Ishikawa (cell line): ENCODE measurements at regions not wholly inside any gene's neighbourhood (a gene's known extent, or its start where the extent isn't known, plus 50 kb on each side); places are given as distances from the start of the nearest gene placed in this dataset.

Source experiments
- CEBPB ChIP-seq: IDR thresholded peaks from 2 replicates; pipeline ENCODE4 v1.6.1; 2012
- CREB1 ChIP-seq: IDR thresholded peaks from 2 replicates; pipeline ENCODE4 v1.6.1; 2012; ENCODE audit warnings: low read depth
- EGR1 ChIP-seq: IDR thresholded peaks from 2 replicates; pipeline ENCODE4 v1.6.1; 2012
- EP300 ChIP-seq: IDR thresholded peaks from 2 replicates; pipeline ENCODE4 v1.6.1; 2012; ENCODE audit warnings: borderline replicate concordance
- FOXM1 ChIP-seq: IDR thresholded peaks from 2 replicates; pipeline ENCODE4 v1.6.1; 2012; ENCODE audit warnings: low read depth, borderline replicate concordance
- NFIC ChIP-seq: IDR thresholded peaks from 2 replicates; pipeline ENCODE4 v1.6.1; 2012
- RAD21 ChIP-seq: IDR thresholded peaks from 2 replicates; pipeline ENCODE4 v1.6.1; 2012; ENCODE audit warnings: low read depth
- TAF1 ChIP-seq: IDR thresholded peaks from 2 replicates; pipeline ENCODE4 v1.6.1; 2012; ENCODE audit warnings: low read depth, mild to moderate bottlenecking
- TCF12 ChIP-seq: IDR thresholded peaks from 2 replicates; pipeline ENCODE4 v1.6.1; 2012; ENCODE audit warnings: low read depth
- TEAD4 ChIP-seq: IDR thresholded peaks from 2 replicates; pipeline ENCODE4 v1.6.1; 2012
- YY1 ChIP-seq: IDR thresholded peaks from 2 replicates; pipeline ENCODE4 v1.6.1; 2012; ENCODE audit warnings: low read depth
- ZBTB7A ChIP-seq: IDR thresholded peaks from 2 replicates; pipeline ENCODE4 v1.6.1; 2012; ENCODE audit warnings: low read depth
- TF ChIP-seq, protein P1 (sequence below): IDR thresholded peaks from 2 replicates; pipeline ENCODE4 v1.6.1; 2012; ENCODE audit warnings: low read depth, mild to moderate bottlenecking
- TF ChIP-seq, protein P2 (sequence below): IDR thresholded peaks from 2 replicates; pipeline ENCODE4 v1.6.1; 2012
- TF ChIP-seq, protein P3 (sequence below): IDR thresholded peaks from 2 replicates; pipeline ENCODE4 v1.6.1; 2012

DNA sequence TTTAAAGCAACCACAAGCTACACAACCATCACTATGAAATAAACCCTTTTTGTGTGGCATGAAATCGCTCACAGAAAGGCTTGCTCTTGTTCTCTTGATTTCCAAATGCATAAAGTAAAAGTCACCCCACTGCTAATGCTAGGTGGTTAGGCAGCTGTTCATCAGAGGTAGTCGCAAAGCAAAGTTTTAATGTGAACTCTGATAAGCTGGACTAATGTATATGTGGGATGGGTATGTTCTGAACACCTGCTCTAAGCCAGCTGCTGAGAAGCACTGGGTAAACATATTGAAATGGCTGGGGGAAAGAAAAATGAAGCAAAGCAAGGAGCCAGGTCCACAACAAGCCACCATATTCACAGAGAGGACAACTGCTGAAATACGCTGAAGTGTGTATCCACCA is 142.3 kb downstream of the KLF12 start:
- TF ChIP-seq, protein P1, sequence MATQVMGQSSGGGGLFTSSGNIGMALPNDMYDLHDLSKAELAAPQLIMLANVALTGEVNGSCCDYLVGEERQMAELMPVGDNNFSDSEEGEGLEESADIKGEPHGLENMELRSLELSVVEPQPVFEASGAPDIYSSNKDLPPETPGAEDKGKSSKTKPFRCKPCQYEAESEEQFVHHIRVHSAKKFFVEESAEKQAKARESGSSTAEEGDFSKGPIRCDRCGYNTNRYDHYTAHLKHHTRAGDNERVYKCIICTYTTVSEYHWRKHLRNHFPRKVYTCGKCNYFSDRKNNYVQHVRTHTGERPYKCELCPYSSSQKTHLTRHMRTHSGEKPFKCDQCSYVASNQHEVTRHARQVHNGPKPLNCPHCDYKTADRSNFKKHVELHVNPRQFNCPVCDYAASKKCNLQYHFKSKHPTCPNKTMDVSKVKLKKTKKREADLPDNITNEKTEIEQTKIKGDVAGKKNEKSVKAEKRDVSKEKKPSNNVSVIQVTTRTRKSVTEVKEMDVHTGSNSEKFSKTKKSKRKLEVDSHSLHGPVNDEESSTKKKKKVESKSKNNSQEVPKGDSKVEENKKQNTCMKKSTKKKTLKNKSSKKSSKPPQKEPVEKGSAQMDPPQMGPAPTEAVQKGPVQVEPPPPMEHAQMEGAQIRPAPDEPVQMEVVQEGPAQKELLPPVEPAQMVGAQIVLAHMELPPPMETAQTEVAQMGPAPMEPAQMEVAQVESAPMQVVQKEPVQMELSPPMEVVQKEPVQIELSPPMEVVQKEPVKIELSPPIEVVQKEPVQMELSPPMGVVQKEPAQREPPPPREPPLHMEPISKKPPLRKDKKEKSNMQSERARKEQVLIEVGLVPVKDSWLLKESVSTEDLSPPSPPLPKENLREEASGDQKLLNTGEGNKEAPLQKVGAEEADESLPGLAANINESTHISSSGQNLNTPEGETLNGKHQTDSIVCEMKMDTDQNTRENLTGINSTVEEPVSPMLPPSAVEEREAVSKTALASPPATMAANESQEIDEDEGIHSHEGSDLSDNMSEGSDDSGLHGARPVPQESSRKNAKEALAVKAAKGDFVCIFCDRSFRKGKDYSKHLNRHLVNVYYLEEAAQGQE = no peak
- no peak for TF ChIP-seq ZBTB7A
- no peak for TF ChIP-seq RAD21
- no peak for TF ChIP-seq CREB1
- TF ChIP-seq EP300 = no peak
- no peak for TF ChIP-seq CEBPB
- TF ChIP-seq, protein P2, sequence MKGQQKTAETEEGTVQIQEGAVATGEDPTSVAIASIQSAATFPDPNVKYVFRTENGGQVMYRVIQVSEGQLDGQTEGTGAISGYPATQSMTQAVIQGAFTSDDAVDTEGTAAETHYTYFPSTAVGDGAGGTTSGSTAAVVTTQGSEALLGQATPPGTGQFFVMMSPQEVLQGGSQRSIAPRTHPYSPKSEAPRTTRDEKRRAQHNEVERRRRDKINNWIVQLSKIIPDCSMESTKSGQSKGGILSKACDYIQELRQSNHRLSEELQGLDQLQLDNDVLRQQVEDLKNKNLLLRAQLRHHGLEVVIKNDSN = no peak
- TF ChIP-seq YY1 = no peak
- TF ChIP-seq TAF1 = no peak
- no peak for TF ChIP-seq TEAD4
- TF ChIP-seq TCF12 = no peak
- TF ChIP-seq FOXM1 = no peak
- TF ChIP-seq EGR1 = no peak
- no peak for TF ChIP-seq NFIC

DNA sequence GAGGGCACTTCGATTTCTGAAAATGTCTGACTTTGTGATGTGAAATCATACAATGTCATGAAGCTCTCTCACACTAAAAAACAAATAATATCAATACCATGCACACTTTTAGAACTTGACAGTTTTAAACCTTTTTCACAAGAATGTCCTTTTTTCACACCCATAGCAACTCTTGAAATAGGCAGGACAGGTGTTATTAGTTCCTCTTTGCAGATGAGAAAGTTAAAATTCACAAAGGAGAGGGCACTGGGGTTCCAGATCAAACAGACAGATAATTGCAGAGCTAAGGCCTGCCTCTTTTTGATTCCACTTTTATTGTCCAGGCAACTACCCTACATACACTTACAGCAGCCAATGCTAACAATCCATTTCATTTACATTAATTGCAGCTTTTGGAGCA is 142.8 kb downstream of the KLF12 start:
- no peak for TF ChIP-seq TEAD4
- TF ChIP-seq TCF12 = no peak
- TF ChIP-seq, protein P3, sequence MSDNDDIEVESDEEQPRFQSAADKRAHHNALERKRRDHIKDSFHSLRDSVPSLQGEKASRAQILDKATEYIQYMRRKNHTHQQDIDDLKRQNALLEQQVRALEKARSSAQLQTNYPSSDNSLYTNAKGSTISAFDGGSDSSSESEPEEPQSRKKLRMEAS = no peak
- no peak for TF ChIP-seq EP300
- no peak for TF ChIP-seq TAF1
- TF ChIP-seq YY1 = no peak
- TF ChIP-seq CEBPB = no peak
- no peak for TF ChIP-seq ZBTB7A
- TF ChIP-seq RAD21 = no peak
- no peak for TF ChIP-seq CREB1
- no peak for TF ChIP-seq EGR1
- TF ChIP-seq FOXM1 = no peak
- TF ChIP-seq NFIC = no peak

DNA sequence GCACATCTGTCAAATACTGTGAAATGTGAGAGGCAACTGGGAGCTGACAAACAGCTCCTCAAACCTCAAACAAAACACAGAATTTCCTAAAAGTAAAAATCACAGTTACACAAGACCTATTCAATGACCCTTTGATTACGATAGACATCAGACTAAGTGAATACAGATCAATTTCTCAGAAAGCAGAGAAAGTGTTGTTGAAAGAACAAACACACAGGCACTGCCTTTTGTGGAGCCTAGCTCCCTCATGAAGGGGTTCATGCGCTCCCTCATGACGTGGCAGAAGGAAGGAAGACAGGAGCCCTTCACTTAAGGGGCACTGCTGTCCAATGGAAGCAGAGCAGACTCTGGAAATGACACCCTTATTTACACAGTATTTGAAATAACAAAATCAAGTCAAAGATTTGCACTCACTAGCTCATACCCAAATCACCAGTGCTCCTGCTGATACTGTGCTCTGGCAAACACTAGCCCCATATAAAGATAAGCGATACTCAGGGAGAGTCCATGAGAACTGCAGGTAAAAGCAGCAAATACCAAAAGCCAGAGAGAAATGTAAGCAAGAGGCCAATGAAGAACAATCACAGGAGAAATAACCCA is 144.9 kb downstream of the KLF12 start:
- TF ChIP-seq TEAD4 (no peak), EGR1 (no peak), RAD21 (no peak), TCF12 (no peak), FOXM1 (no peak)
- TF ChIP-seq, protein P1 = no peak
- TF ChIP-seq, protein P3 = no peak
- TF ChIP-seq, protein P2 = no peak

DNA sequence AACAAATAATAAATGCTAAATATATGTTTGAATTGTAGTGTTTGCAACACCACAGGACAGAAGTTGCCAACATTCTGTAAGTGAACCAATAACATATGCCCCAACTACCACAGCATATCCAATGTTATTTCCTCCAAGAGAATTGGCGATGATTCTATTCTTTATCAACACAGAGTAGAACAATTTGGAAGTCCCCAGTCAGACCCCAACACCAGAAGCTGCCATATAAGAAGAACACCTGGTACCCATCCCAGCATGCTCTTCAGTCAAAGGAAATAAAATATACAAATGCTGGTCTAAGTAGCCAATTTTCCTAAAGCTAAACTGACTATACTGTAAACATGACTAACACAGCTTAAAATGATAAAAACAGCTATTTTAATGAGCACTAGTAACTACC is 145.7 kb downstream of the KLF12 start:
- TF ChIP-seq CEBPB (no peak), EP300 (no peak), TEAD4 (no peak), NFIC (no peak), ZBTB7A (no peak), YY1 (no peak), TAF1 (no peak), CREB1 (no peak), TCF12 (no peak), FOXM1 (no peak), EGR1 (no peak), RAD21 (no peak)
- TF ChIP-seq, protein P3 = no peak
- TF ChIP-seq, protein P2 = no peak
- TF ChIP-seq, protein P1 = no peak
